ENCODE measurements at regions not wholly inside any gene's neighbourhood (a gene's known extent, or its start where the extent isn't known, plus 50 kb on each side); places are given as distances from the start of the nearest gene placed in this dataset.

- DNase-seq (ENCODE audit: low spot score): no peak
- TF ChIP-seq, protein P1, sequence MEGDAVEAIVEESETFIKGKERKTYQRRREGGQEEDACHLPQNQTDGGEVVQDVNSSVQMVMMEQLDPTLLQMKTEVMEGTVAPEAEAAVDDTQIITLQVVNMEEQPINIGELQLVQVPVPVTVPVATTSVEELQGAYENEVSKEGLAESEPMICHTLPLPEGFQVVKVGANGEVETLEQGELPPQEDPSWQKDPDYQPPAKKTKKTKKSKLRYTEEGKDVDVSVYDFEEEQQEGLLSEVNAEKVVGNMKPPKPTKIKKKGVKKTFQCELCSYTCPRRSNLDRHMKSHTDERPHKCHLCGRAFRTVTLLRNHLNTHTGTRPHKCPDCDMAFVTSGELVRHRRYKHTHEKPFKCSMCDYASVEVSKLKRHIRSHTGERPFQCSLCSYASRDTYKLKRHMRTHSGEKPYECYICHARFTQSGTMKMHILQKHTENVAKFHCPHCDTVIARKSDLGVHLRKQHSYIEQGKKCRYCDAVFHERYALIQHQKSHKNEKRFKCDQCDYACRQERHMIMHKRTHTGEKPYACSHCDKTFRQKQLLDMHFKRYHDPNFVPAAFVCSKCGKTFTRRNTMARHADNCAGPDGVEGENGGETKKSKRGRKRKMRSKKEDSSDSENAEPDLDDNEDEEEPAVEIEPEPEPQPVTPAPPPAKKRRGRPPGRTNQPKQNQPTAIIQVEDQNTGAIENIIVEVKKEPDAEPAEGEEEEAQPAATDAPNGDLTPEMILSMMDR (IDR thresholded peaks at IDR 0.05; ENCODE audit: borderline replicate concordance, control extremely low read depth, extremely low read depth, insufficient read depth, missing control alignments): no peak
- in situ Hi-C loops (cut with MboI; ENCODE audit: low sequenced_read_pairs, unreplicated experiment): no loop called here
These were observed 194.7 kb downstream of the BCL11B start for GRCh38 chr14:99077076-99077843.

- no peak for DNase-seq (ENCODE audit: low spot score)
- TF ChIP-seq, protein P1 (IDR thresholded peaks at IDR 0.05; ENCODE audit: borderline replicate concordance, control extremely low read depth, extremely low read depth, insufficient read depth, missing control alignments): no peak
- in situ Hi-C loops (cut with MboI; ENCODE audit: low sequenced_read_pairs, unreplicated experiment): no loop called here
These were observed 194.2 kb downstream of the BCL11B start for GRCh38 chr14:99077844-99078236.

DNA sequence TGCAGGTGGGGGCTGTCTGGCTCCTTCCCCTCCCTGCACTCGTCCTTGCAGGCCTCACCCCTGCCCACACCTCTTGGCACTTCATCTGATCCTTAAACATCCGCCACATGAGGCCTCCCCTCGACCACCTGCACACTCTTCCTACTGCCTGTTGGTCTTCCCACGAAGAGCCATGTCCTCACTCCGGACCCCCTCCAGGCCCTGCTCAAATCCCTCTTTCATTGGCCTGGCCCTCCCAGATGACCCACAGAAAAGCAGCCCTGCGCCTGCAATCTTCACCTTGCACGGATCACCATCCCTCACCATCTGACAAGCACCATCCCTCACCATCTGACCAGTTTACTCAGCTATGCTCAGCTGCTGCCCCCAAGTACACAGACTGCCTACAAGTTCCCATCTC, 193.6 kb downstream of the BCL11B start:
- TF ChIP-seq, protein P1 (IDR thresholded peaks at IDR 0.05; ENCODE audit: borderline replicate concordance, control extremely low read depth, extremely low read depth, insufficient read depth, missing control alignments): no peak
- in situ Hi-C loops (cut with MboI; ENCODE audit: low sequenced_read_pairs, unreplicated experiment): no loop called here

GRCh38 chr14:99079061-99079727, 192.8 kb downstream of the BCL11B start:
- no peak for DNase-seq (ENCODE audit: low spot score)
- in situ Hi-C loops (cut with MboI; ENCODE audit: low sequenced_read_pairs, unreplicated experiment): no loop called here
- TF ChIP-seq, protein P1 (IDR thresholded peaks at IDR 0.05; ENCODE audit: borderline replicate concordance, control extremely low read depth, extremely low read depth, insufficient read depth, missing control alignments): no peak

More for the DNA sequence above, 193.6 kb downstream of the BCL11B start:
- no peak for DNase-seq (ENCODE audit: low spot score)

GRCh38 chr14:99080306-99080705, 191.7 kb downstream of the BCL11B start:
- in situ Hi-C loops (cut with MboI; ENCODE audit: low sequenced_read_pairs, unreplicated experiment): no loop called here
- no peak for DNase-seq (ENCODE audit: low spot score)
- TF ChIP-seq, protein P1 (IDR thresholded peaks at IDR 0.05; ENCODE audit: borderline replicate concordance, control extremely low read depth, extremely low read depth, insufficient read depth, missing control alignments): no peak

DNA sequence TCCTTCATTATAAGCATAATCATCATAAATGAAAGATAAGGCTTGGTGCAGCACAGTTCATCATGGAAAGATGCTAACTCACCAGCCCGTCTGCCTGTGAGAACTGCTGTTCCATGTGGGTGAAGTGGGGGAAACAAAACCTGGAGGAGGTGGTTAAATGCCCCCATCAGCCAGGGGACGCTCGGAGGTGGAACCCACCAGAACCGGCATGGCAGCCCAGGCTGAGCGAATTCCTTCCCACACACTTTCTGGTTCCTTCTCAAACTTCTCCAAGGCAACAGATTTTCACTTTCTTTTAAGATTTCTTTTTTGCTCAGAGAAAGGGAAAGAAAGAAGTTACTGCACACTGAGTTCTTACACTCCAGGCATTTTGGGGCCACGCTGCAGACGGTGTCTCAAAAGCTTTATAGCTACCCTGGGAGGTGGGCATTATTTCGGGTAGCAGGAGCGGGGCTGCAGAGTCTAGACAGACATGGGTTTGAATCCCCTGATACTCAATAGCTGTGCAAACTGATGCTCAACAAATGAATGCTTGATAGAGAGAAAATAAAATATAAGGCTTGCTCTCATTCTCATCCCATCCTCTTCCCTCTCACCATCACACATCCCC, 190.7 kb downstream of the BCL11B start:
- TF ChIP-seq, protein P1 (IDR thresholded peaks at IDR 0.05; ENCODE audit: borderline replicate concordance, control extremely low read depth, extremely low read depth, insufficient read depth, missing control alignments): no peak
- no peak for DNase-seq (ENCODE audit: low spot score)
- in situ Hi-C loops (cut with MboI; ENCODE audit: low sequenced_read_pairs, unreplicated experiment): no loop called here
